ENCODE measurements at regions not wholly inside any gene's neighbourhood (a gene's known extent, or its start where the extent isn't known, plus 50 kb on each side); places are given as distances from the start of the nearest gene placed in this dataset.

GRCh38 chr6:26269531-26270485 lies 95.2 kb upstream of the BTN3A2 start:
- no peak for DNase-seq (ENCODE audit: low read depth)
- TF ChIP-seq CTCF (conservative IDR thresholded peaks at IDR 0.05; ENCODE audit: low read depth, low read length), result no peak
- no peak overlapping the region for H3K4me3 ChIP-seq (ENCODE audit: low read depth, low read length)

- peak overlapping the region; percentile 54 for H3K4me3 ChIP-seq (ENCODE audit: low read depth, low read length)
- no peak for DNase-seq (ENCODE audit: low read depth)
- TF ChIP-seq CTCF (conservative IDR thresholded peaks at IDR 0.05; ENCODE audit: low read depth, low read length), result no peak
Observed at GRCh38 chr6:26270486-26270861, 94.5 kb upstream of the BTN3A2 start.

- DNase-seq (ENCODE audit: low read depth), result no peak
- peak overlapping the region; percentile 54 for H3K4me3 ChIP-seq (ENCODE audit: low read depth, low read length)
- TF ChIP-seq CTCF (conservative IDR thresholded peaks at IDR 0.05; ENCODE audit: low read depth, low read length), result no peak
Observed at GRCh38 chr6:26270903-26271667, 93.9 kb upstream of the BTN3A2 start.

- no peak for TF ChIP-seq CTCF (conservative IDR thresholded peaks at IDR 0.05; ENCODE audit: low read depth, low read length)
- H3K4me3 ChIP-seq (ENCODE audit: low read depth, low read length), result peak overlapping the region; percentile 54
- DNase-seq (ENCODE audit: low read depth), result no peak
Observed at GRCh38 chr6:26271668-26272024, 93.4 kb upstream of the BTN3A2 start.

- peak overlapping the region; percentile 54 for H3K4me3 ChIP-seq (ENCODE audit: low read depth, low read length)
- no peak for DNase-seq (ENCODE audit: low read depth)
- TF ChIP-seq CTCF (conservative IDR thresholded peaks at IDR 0.05; ENCODE audit: low read depth, low read length), result no peak
Observed at GRCh38 chr6:26272171-26272637, 92.8 kb upstream of the BTN3A2 start.

GRCh38 chr6:26273673-26274588 lies 91.1 kb upstream of the BTN3A2 start:
- no peak for DNase-seq (ENCODE audit: low read depth)
- peak overlapping the region; percentile 54 for H3K4me3 ChIP-seq (ENCODE audit: low read depth, low read length)
- no peak for TF ChIP-seq CTCF (conservative IDR thresholded peaks at IDR 0.05; ENCODE audit: low read depth, low read length)
